ENCODE measurements at regions not wholly inside any gene's neighbourhood (a gene's known extent, or its start where the extent isn't known, plus 50 kb on each side); places are given as distances from the start of the nearest gene placed in this dataset.

- Histone ChIP-seq H3K27me3 (ENCODE audit: control insufficient read depth in 3 of 3, insufficient read depth in 3 of 3, low read length in 3 of 3) (no peaks in the 10 kb centered on the region), H3K9ac (ENCODE audit: low read depth in 1 of 3, low read length in 3 of 3) (no peak overlapping the region), H3K4me1 (ENCODE audit: control insufficient read depth in 3 of 3, insufficient read depth in 3 of 3, low read length in 3 of 3) (no peaks in the 10 kb centered on the region), H3K36me3 (ENCODE audit: control insufficient read depth in 3 of 3, insufficient read depth in 3 of 3, low read length in 3 of 3) (no peaks in the 10 kb centered on the region), H3K9me3 (ENCODE audit: control insufficient read depth in 3 of 3, low read length in 3 of 3) (no peaks in the 10 kb centered on the region), H3K27ac (ENCODE audit: low read depth, low read length) (no peak overlapping the region), H3K4me3 (ENCODE audit: low read length in 3 of 3) (no peak overlapping the region)
Measured at GRCh38 chr16:6066652-6067051, 969.1 kb upstream of the EEF2KMT start.

DNA sequence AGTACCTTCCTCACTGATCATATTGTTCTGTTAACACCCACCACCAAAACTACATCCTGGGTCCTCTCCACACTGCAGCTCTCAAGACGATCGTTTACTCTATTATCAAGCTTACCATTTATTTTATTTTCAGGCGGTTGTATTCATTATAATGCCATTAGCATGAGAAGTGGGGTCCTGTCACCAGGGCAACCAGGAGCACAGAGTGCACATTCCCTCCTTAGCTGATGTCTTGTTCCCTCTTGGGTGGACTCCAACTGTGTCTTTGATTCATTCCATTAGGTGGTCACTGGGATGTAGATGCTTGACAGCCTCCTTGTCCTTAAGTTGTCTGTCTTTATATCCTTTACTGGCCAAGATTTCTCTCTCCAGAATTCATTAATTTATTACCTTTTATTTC, 965.9 kb upstream of the EEF2KMT start:
- Histone ChIP-seq H3K27ac (ENCODE audit: low read depth, low read length) (no peak overlapping the region), H3K27me3 (ENCODE audit: control insufficient read depth in 3 of 3, insufficient read depth in 3 of 3, low read length in 3 of 3) (no peaks in the 10 kb centered on the region), H3K4me1 (ENCODE audit: control insufficient read depth in 3 of 3, insufficient read depth in 3 of 3, low read length in 3 of 3) (no peaks in the 10 kb centered on the region), H3K4me3 (ENCODE audit: low read length in 3 of 3) (no peak overlapping the region), H3K36me3 (ENCODE audit: control insufficient read depth in 3 of 3, insufficient read depth in 3 of 3, low read length in 3 of 3) (no peaks in the 10 kb centered on the region), H3K9me3 (ENCODE audit: control insufficient read depth in 3 of 3, low read length in 3 of 3) (no peaks in the 10 kb centered on the region), H3K9ac (ENCODE audit: low read depth in 1 of 3, low read length in 3 of 3) (no peak overlapping the region)

GRCh38 chr16:6059671-6060070, 962.1 kb upstream of the EEF2KMT start:
- H3K9me3 ChIP-seq (ENCODE audit: control insufficient read depth in 3 of 3, low read length in 3 of 3) = no peaks in the 10 kb centered on the region
- no peak overlapping the region for H3K27ac ChIP-seq (ENCODE audit: low read depth, low read length)
- no peaks in the 10 kb centered on the region for H3K36me3 ChIP-seq (ENCODE audit: control insufficient read depth in 3 of 3, insufficient read depth in 3 of 3, low read length in 3 of 3)
- H3K4me1 ChIP-seq (ENCODE audit: control insufficient read depth in 3 of 3, insufficient read depth in 3 of 3, low read length in 3 of 3) = no peaks in the 10 kb centered on the region
- no peak overlapping the region for H3K9ac ChIP-seq (ENCODE audit: low read depth in 1 of 3, low read length in 3 of 3)
- H3K4me3 ChIP-seq (ENCODE audit: low read length in 3 of 3) = no peak overlapping the region
- H3K27me3 ChIP-seq (ENCODE audit: control insufficient read depth in 3 of 3, insufficient read depth in 3 of 3, low read length in 3 of 3) = no peaks in the 10 kb centered on the region

GRCh38 chr16:6057821-6058220, 960.2 kb upstream of the EEF2KMT start:
- Histone ChIP-seq H3K27ac (ENCODE audit: low read depth, low read length) (no peak overlapping the region), H3K4me3 (ENCODE audit: low read length in 3 of 3) (no peak overlapping the region), H3K36me3 (ENCODE audit: control insufficient read depth in 3 of 3, insufficient read depth in 3 of 3, low read length in 3 of 3) (no peaks in the 10 kb centered on the region), H3K9ac (ENCODE audit: low read depth in 1 of 3, low read length in 3 of 3) (no peak overlapping the region), H3K27me3 (ENCODE audit: control insufficient read depth in 3 of 3, insufficient read depth in 3 of 3, low read length in 3 of 3) (no peaks in the 10 kb centered on the region), H3K4me1 (ENCODE audit: control insufficient read depth in 3 of 3, insufficient read depth in 3 of 3, low read length in 3 of 3) (no peaks in the 10 kb centered on the region), H3K9me3 (ENCODE audit: control insufficient read depth in 3 of 3, low read length in 3 of 3) (no peaks in the 10 kb centered on the region)

GRCh38 chr16:6048017-6048416, 950.4 kb upstream of the EEF2KMT start:
- no peak overlapping the region for H3K27ac ChIP-seq (ENCODE audit: low read depth, low read length)
- no peaks in the 10 kb centered on the region for H3K4me1 ChIP-seq (ENCODE audit: control insufficient read depth in 3 of 3, insufficient read depth in 3 of 3, low read length in 3 of 3)
- no peaks in the 10 kb centered on the region for H3K27me3 ChIP-seq (ENCODE audit: control insufficient read depth in 3 of 3, insufficient read depth in 3 of 3, low read length in 3 of 3)
- H3K4me3 ChIP-seq (ENCODE audit: low read length in 3 of 3) = no peak overlapping the region
- H3K36me3 ChIP-seq (ENCODE audit: control insufficient read depth in 3 of 3, insufficient read depth in 3 of 3, low read length in 3 of 3) = no peaks in the 10 kb centered on the region
- no peak overlapping the region for H3K9ac ChIP-seq (ENCODE audit: low read depth in 1 of 3, low read length in 3 of 3)
- peaks cover 0 to 3% (median 0%) of the 10 kb centered on the region in 3 donors for H3K9me3 ChIP-seq (ENCODE audit: control insufficient read depth in 3 of 3, low read length in 3 of 3)

DNA sequence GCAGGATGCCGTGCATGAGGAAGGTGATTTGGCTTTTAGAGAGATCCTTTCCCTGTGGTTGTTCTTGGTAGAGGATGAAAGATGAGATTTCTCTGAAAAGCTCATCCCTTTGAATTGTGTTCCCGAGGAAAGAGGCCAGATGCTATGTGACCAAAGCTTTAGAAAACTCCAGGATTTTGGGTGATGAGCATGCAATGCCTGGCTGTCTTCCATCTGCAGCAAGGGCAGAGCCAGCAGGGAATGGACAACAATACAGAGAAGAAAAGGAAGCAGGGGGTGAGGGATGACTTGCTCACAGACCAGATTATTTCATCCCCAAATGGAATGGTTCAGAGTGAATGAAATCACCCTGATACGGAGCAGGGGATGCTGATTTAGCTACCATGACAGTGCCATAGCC, 949.7 kb upstream of the EEF2KMT start:
- no peaks in the 10 kb centered on the region for H3K36me3 ChIP-seq (ENCODE audit: control insufficient read depth in 3 of 3, insufficient read depth in 3 of 3, low read length in 3 of 3)
- no peaks in the 10 kb centered on the region for H3K4me1 ChIP-seq (ENCODE audit: control insufficient read depth in 3 of 3, insufficient read depth in 3 of 3, low read length in 3 of 3)
- peaks cover 0 to 3% (median 0%) of the 10 kb centered on the region in 3 donors for H3K9me3 ChIP-seq (ENCODE audit: control insufficient read depth in 3 of 3, low read length in 3 of 3)
- no peaks in the 10 kb centered on the region for H3K27me3 ChIP-seq (ENCODE audit: control insufficient read depth in 3 of 3, insufficient read depth in 3 of 3, low read length in 3 of 3)
- H3K4me3 ChIP-seq (ENCODE audit: low read length in 3 of 3) = no peak overlapping the region
- H3K9ac ChIP-seq (ENCODE audit: low read depth in 1 of 3, low read length in 3 of 3) = no peak overlapping the region
- H3K27ac ChIP-seq (ENCODE audit: low read depth, low read length) = no peak overlapping the region

GRCh38 chr16:6038941-6039645, 941.5 kb upstream of the EEF2KMT start:
- Histone ChIP-seq H3K36me3 (ENCODE audit: control insufficient read depth in 3 of 3, insufficient read depth in 3 of 3, low read length in 3 of 3) (no peaks in the 10 kb centered on the region), H3K9ac (ENCODE audit: low read depth in 1 of 3, low read length in 3 of 3) (no peak overlapping the region), H3K27ac (ENCODE audit: low read depth, low read length) (no peak overlapping the region), H3K27me3 (ENCODE audit: control insufficient read depth in 3 of 3, insufficient read depth in 3 of 3, low read length in 3 of 3) (no peaks in the 10 kb centered on the region), H3K4me1 (ENCODE audit: control insufficient read depth in 3 of 3, insufficient read depth in 3 of 3, low read length in 3 of 3) (no peaks in the 10 kb centered on the region), H3K4me3 (ENCODE audit: low read length in 3 of 3) (no peak overlapping the region), H3K9me3 (ENCODE audit: control insufficient read depth in 3 of 3, low read length in 3 of 3) (no peaks in the 10 kb centered on the region)

- Histone ChIP-seq H3K9ac (ENCODE audit: low read depth in 1 of 3, low read length in 3 of 3) (no peak overlapping the region), H3K4me1 (ENCODE audit: control insufficient read depth in 3 of 3, insufficient read depth in 3 of 3, low read length in 3 of 3) (no peaks in the 10 kb centered on the region), H3K9me3 (ENCODE audit: control insufficient read depth in 3 of 3, low read length in 3 of 3) (no peaks in the 10 kb centered on the region), H3K27me3 (ENCODE audit: control insufficient read depth in 3 of 3, insufficient read depth in 3 of 3, low read length in 3 of 3) (no peaks in the 10 kb centered on the region), H3K4me3 (ENCODE audit: low read length in 3 of 3) (no peak overlapping the region), H3K36me3 (ENCODE audit: control insufficient read depth in 3 of 3, insufficient read depth in 3 of 3, low read length in 3 of 3) (no peaks in the 10 kb centered on the region), H3K27ac (ENCODE audit: low read depth, low read length) (no peak overlapping the region)
Measured at GRCh38 chr16:6035161-6035560, 937.6 kb upstream of the EEF2KMT start.

- H3K27me3 ChIP-seq (ENCODE audit: control insufficient read depth in 3 of 3, insufficient read depth in 3 of 3, low read length in 3 of 3) = no peaks in the 10 kb centered on the region
- H3K27ac ChIP-seq (ENCODE audit: low read depth, low read length) = no peak overlapping the region
- H3K36me3 ChIP-seq (ENCODE audit: control insufficient read depth in 3 of 3, insufficient read depth in 3 of 3, low read length in 3 of 3) = no peaks in the 10 kb centered on the region
- H3K9me3 ChIP-seq (ENCODE audit: control insufficient read depth in 3 of 3, low read length in 3 of 3) = no peaks in the 10 kb centered on the region
- H3K9ac ChIP-seq (ENCODE audit: low read depth in 1 of 3, low read length in 3 of 3) = no peak overlapping the region
- H3K4me3 ChIP-seq (ENCODE audit: low read length in 3 of 3) = no peak overlapping the region
- no peaks in the 10 kb centered on the region for H3K4me1 ChIP-seq (ENCODE audit: control insufficient read depth in 3 of 3, insufficient read depth in 3 of 3, low read length in 3 of 3)
Measured at GRCh38 chr16:6034511-6034910, 936.9 kb upstream of the EEF2KMT start.

GRCh38 chr16:6032438-6032837, 934.8 kb upstream of the EEF2KMT start:
- no peaks in the 10 kb centered on the region for H3K36me3 ChIP-seq (ENCODE audit: control insufficient read depth in 3 of 3, insufficient read depth in 3 of 3, low read length in 3 of 3)
- H3K27me3 ChIP-seq (ENCODE audit: control insufficient read depth in 3 of 3, insufficient read depth in 3 of 3, low read length in 3 of 3) = no peaks in the 10 kb centered on the region
- H3K27ac ChIP-seq (ENCODE audit: low read depth, low read length) = no peak overlapping the region
- H3K4me3 ChIP-seq (ENCODE audit: low read length in 3 of 3) = no peak overlapping the region
- H3K9me3 ChIP-seq (ENCODE audit: control insufficient read depth in 3 of 3, low read length in 3 of 3) = no peaks in the 10 kb centered on the region
- no peak overlapping the region for H3K9ac ChIP-seq (ENCODE audit: low read depth in 1 of 3, low read length in 3 of 3)
- no peaks in the 10 kb centered on the region for H3K4me1 ChIP-seq (ENCODE audit: control insufficient read depth in 3 of 3, insufficient read depth in 3 of 3, low read length in 3 of 3)
